SJCRH30 (cell line): ENCODE measurements at regions not wholly inside any gene's neighbourhood (a gene's known extent, or its start where the extent isn't known, plus 50 kb on each side); places are given as distances from the start of the nearest gene placed in this dataset.

Source experiments
- DNase-seq, 2 experiments: peaks; one replicate each; pipeline ENCODE4 v3.0.0-alpha.2; 2015 to 2020
- H3K27ac ChIP-seq: fragments of 250-450 bp; sonication (Bioruptor Pico); 2 replicates; pipeline ENCODE4 v1.5.1; 2020; ENCODE audit warnings: mild to moderate bottlenecking, moderate library complexity
- H3K27me3 ChIP-seq: fragments of 250-450 bp; sonication (Bioruptor Pico); 2 replicates; pipeline ENCODE4 v1.5.1; 2020; ENCODE audit warnings: mild to moderate bottlenecking, moderate library complexity
- H3K36me3 ChIP-seq: fragments of 250-450 bp; sonication (Bioruptor Pico); 2 replicates; pipeline ENCODE4 v1.5.1; 2020; ENCODE audit warnings: mild to moderate bottlenecking, moderate library complexity
- H3K4me1 ChIP-seq: fragments of 250-450 bp; sonication (Bioruptor Pico); 2 replicates; pipeline ENCODE4 v1.5.1; 2020; ENCODE audit warnings: mild to moderate bottlenecking, moderate library complexity
- H3K4me3 ChIP-seq: fragments of 250-450 bp; sonication (Bioruptor Pico); 2 replicates; pipeline ENCODE4 v1.5.1; 2020; ENCODE audit warnings: mild to moderate bottlenecking, moderate library complexity
- H3K9me3 ChIP-seq: fragments of 250-450 bp; sonication (Bioruptor Pico); replicated peaks from 2 replicates; pipeline ENCODE4 v1.5.1; 2020; ENCODE audit warnings: mild to moderate bottlenecking, moderate library complexity

DNA sequence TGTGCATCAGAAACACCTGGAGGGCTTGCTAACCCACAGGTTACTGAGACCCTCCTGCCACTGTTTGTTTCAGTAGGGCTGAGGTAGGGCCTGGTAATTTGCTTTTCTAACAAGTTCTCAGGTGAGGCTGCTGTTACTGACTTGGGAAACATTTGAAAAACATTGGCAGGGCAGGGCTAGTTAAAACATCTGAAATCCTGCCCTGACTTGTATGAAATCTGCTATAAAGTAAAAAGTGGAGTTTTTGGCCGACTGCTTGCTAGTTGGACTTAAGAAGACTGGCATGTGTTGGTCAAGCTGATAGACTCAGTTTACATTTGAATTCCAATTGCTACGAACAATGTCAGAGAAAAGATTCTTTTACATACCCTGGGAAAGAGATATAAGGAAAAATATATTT is 111.6 kb upstream of the DLX2 start:
- no peak overlapping the region for H3K4me3 ChIP-seq
- H3K4me1 ChIP-seq = no peaks in the 10 kb centered on the region

DNA sequence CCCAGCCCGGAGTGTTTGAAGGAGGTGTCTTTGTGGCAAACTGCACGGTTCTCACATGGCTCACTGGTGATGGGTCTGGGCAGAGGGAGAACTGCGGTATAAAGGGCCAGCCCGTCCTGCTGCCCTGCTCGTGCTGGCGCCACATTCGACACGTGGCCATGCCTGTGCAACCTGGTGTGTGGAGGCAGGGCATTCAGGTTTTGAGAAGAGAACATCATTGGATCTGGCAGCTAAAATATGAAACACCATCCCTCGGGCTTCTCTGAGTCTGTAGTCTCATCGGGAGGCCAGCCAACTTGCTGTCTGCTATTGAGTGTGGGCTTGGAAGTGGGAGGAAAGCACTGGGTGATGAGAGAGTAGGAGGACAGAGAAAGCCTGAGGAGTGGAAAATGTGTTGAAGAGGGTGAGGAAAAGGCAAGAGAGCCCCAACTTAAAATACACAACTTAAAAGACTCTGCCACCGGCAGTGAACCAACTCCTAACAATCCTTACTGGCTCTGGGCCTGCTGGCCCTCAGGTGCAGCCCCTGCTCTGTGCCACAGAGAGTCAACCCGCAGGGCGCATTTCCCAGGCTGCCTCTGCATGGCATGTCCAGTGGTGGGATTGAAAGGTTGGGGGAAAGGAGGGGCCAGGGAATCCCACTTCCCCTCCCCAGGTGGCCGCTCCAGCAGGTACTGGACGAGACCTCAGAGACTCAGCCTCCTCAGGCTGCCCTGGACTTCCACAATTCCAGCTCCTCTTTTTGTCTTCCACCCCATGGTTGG is 112.7 kb upstream of the DLX2 start:
- no peak for DNase-seq
- Histone ChIP-seq H3K4me3 (no peak overlapping the region), H3K27ac (no peak overlapping the region), H3K9me3 (no peaks in the 10 kb centered on the region), H3K36me3 (no peaks in the 10 kb centered on the region), H3K27me3 (no peaks in the 10 kb centered on the region; the same call in 1 of the 2 replicates), H3K4me1 (no peaks in the 10 kb centered on the region)

More for the DNA sequence above, 111.6 kb upstream of the DLX2 start:
- Histone ChIP-seq H3K36me3 (no peaks in the 10 kb centered on the region), H3K9me3 (no peaks in the 10 kb centered on the region), H3K27ac (no peak overlapping the region), H3K27me3 (no peaks in the 10 kb centered on the region; the same call in 1 of the 2 replicates)
- no peak for DNase-seq

DNA sequence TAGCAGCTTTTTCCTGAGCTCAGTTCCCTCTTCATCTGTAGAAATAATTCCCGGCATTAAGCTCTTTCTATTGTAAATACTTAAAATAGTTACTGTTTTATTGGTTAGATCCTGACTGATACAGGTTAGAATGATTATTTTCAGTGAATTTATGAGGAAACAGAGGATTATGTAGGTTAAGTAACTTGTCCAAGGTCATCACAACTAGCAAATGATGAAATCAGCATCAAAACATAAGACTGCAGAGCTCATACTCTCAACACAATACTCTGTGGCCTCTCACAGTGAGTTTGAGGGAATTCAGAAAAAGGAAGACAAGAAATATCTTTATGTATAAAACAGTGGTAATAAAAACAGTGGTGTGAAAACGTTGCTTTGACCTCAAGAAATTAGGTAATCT is 113.2 kb upstream of the DLX2 start:
- H3K27me3 ChIP-seq = no peaks in the 10 kb centered on the region; the same call in 1 of the 2 replicates
- no peaks in the 10 kb centered on the region for H3K36me3 ChIP-seq
- H3K9me3 ChIP-seq = no peaks in the 10 kb centered on the region
- H3K27ac ChIP-seq = no peak overlapping the region
- no peaks in the 10 kb centered on the region for H3K4me1 ChIP-seq
- H3K4me3 ChIP-seq = no peak overlapping the region
- no peak for DNase-seq

DNA sequence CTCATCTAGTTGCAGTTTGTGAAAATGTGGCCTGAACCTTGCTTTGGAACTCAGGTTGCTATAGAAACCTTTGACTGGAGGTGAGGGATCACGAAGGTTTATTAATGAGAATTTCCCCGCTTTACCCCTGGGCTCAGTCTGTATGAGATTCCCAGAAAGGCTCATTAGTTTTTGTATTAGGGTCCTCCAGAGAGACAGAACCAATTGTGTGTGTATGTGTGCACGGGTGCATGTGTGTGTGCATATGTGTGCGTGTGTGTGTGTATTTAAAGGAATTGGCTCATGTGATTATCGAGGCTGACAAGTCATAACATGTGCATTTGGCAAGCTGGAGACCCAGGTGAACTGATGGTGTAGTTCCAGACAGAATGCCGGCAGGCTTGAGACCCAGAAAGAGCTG is 113.8 kb upstream of the DLX2 start:
- H3K9me3 ChIP-seq = no peaks in the 10 kb centered on the region
- DNase-seq = no peak

DNA sequence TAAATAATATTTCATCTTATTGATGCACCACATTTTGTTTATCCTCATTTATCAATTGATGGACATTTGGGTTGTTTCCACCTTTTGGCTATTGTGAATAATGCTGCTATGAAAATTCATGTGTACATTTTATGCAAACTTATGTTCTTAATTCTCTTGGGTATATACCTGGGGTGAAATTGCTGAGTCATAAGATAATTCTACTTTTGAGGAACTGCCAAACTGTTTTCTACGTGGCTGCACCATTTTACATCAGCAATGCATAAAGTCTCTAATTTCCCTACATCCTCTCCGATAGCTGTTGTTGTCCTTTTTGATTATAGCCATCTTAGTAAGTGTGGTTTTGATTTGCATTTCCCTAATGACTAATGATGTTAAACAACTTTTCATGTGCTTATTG is 116.5 kb upstream of the DLX2 start:
- Histone ChIP-seq H3K9me3 (no peaks in the 10 kb centered on the region), H3K27ac (no peak overlapping the region), H3K4me3 (no peak overlapping the region), H3K36me3 (no peaks in the 10 kb centered on the region), H3K27me3 (no peaks in the 10 kb centered on the region; the same call in 1 of the 2 replicates), H3K4me1 (no peaks in the 10 kb centered on the region)
- no peak for DNase-seq

More for the DNA sequence above, 113.8 kb upstream of the DLX2 start:
- Histone ChIP-seq H3K4me3 (no peak overlapping the region), H3K27me3 (no peaks in the 10 kb centered on the region; the same call in 1 of the 2 replicates), H3K36me3 (no peaks in the 10 kb centered on the region), H3K27ac (no peak overlapping the region), H3K4me1 (no peaks in the 10 kb centered on the region)

DNA sequence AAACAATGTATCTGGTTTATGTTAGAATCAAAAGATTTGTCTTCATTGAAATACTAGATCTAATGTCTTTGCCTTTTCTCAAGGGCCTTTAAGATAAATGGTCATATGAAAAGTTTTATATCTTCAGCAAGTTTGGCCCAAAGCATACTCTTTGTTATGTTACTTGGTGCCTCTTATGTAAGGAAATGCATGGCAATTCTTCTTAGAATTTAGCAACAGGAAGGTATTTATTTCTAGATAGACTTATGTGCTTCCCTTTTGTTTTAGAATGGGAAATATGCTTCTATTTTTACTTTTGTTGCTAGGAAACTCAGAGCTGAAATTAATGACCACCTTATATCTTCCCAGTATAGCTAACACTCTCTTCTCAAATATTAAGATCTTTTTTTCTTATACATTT is 117.4 kb upstream of the DLX2 start:
- H3K36me3 ChIP-seq = no peaks in the 10 kb centered on the region
- H3K9me3 ChIP-seq = no peaks in the 10 kb centered on the region
- H3K4me3 ChIP-seq = no peak overlapping the region
- no peak for DNase-seq
- H3K27me3 ChIP-seq = no peaks in the 10 kb centered on the region; the same call in 1 of the 2 replicates
- no peaks in the 10 kb centered on the region for H3K4me1 ChIP-seq
- H3K27ac ChIP-seq = no peak overlapping the region

DNA sequence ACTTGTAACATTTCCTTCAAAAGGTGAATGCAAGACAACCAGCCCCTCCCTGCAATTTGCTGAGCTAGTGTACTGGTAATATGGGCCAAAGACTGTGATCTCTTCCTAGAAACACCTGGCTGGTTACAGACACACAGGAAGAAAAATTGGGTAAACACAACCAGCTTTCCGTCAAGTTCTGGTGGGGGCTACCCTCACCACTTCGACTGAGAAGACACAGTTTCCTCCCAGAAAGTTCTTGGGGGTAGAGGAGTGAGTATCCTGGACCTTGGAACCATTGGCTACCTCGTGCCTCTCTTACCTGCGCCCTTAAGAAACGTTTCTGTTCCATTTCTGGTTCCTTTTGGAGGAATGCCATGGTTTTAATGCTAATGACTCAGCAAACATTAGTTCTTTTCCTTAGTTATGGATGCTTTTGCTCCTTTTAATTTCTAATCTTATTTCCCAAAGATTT is 120.9 kb upstream of the DLX2 start:
- H3K9me3 ChIP-seq = no peaks in the 10 kb centered on the region

DNA sequence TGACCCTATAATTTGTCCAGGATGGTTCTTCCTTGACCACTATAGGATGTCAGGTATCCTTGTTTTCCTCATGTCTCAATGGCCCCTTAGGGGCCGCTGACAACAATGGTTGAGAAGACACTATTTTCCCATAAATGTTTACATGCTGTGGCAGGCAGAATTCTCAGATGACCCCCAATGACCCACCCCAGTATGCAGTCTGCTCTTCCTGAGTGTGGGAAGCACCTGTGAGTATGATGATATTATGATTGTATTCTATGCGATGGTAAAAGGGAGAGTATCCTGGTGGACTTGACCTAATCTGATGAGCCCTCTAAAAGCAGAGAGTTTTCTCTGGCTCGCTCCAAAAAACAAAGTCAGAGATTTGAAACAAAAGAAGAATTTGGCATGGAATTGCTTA is 123.1 kb upstream of the DLX2 start:
- Histone ChIP-seq H3K27ac (no peak overlapping the region), H3K27me3 (no peaks in the 10 kb centered on the region; the same call in 1 of the 2 replicates), H3K9me3 (no peaks in the 10 kb centered on the region), H3K4me3 (no peak overlapping the region), H3K4me1 (no peaks in the 10 kb centered on the region), H3K36me3 (no peaks in the 10 kb centered on the region)
- DNase-seq = no peak

More for the DNA sequence above, 120.9 kb upstream of the DLX2 start:
- H3K36me3 ChIP-seq = no peaks in the 10 kb centered on the region
- no peaks in the 10 kb centered on the region for H3K4me1 ChIP-seq
- H3K4me3 ChIP-seq = no peak overlapping the region
- H3K27ac ChIP-seq = no peak overlapping the region
- no peak for DNase-seq
- no peaks in the 10 kb centered on the region for H3K27me3 ChIP-seq

DNA sequence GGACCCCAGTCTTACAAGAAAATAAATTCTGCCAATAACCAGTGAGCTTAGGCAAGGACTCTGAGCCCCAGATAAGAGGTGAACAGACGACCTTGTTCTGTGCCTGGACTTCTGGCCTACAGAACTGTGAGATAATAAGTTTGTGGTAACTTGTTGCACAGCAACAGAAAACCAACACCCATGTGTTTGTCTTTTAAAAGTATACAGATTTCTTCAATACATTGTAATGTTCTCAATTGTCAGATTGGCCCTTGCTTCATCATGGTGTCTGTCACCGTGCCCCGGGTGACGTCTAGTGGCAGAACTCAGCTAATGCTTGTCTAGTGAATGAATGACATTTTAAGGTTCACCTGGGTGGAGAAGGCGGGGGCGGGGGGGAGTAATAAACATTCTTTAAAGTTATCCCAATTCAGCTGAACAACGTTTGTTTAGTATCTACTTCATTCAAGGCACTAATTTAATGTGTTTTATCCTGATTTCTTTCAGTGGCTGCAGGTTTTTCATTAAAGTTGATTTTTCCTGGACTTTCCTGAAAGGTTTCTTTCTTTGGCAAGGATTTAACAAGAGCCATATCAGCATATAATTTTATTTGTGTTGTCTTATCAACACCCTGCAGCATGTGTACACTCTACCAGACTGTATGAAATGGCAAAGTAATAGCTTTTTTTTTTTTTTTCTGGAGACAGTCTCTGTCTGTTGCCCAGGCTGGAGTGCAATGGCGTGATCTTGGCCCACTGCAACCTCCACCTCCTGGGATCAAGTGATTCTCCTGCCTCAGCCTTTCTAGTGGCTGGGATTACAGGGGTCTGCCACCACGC is 123.8 kb upstream of the DLX2 start:
- Histone ChIP-seq H3K4me1 (no peaks in the 10 kb centered on the region), H3K4me3 (no peak overlapping the region), H3K36me3 (no peaks in the 10 kb centered on the region), H3K27me3 (no peaks in the 10 kb centered on the region; the same call in 1 of the 2 replicates), H3K9me3 (no peaks in the 10 kb centered on the region), H3K27ac (no peak overlapping the region)
- DNase-seq = no peak

DNA sequence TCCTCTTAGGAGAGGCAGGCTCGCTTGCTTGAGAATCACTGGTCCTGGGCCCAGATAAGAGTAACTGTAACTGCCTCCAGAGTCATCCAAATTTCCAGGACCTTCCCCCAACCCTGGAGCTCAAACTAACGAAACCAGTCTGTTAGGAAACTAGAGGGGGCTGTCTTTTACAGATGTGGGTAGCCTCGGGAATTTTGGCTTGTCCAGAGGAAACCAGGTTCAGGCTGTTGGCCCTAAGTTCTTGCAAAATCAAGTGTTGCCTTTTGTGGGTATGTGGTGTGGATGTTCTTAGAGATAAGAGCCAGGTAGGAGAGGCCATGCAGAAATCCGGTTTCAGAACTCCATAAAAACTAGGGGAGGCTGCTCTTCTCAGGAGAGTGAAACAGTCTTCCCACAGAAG is 125.0 kb upstream of the DLX2 start:
- no peak for DNase-seq
- Histone ChIP-seq H3K9me3 (no peaks in the 10 kb centered on the region), H3K4me3 (no peak overlapping the region), H3K27ac (no peak overlapping the region), H3K27me3 (no peaks in the 10 kb centered on the region; the same call in 1 of the 2 replicates), H3K4me1 (no peaks in the 10 kb centered on the region), H3K36me3 (no peaks in the 10 kb centered on the region)

DNA sequence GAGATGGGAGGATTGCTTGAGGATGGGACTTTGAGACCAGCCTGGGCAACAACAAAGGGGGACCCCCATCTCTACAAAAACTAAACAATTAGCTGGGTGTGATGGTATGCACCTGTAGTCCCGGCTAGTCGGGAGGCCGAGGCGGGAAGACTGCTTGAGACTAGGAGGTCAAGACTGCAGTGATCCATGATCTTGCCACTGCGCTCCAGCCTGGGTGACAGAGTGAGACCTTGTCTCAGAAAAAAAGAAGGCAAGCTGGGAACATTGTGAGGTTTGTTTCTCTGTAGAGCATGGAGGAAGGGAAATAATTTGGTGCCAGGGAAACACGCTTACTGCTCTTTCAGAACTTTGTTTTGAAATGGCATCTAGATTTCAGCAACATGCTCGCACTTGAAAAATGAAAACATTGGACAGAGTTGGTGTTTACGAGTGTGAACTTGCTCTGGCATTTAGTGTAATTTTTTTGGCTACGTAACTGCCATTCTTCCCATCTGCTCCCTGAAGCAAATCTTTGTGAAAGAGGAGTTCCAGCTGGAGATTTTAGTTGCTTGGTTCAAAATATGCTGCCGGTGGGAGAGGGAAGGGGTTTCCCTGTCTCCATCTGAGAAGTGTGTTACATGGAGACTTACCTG is 125.6 kb upstream of the DLX2 start:
- no peaks in the 10 kb centered on the region; the same call in 1 of the 2 replicates for H3K27me3 ChIP-seq
- no peak overlapping the region for H3K4me3 ChIP-seq
- no peaks in the 10 kb centered on the region for H3K36me3 ChIP-seq
- H3K4me1 ChIP-seq = no peaks in the 10 kb centered on the region
- no peaks in the 10 kb centered on the region for H3K9me3 ChIP-seq
- no peak for DNase-seq
- no peak overlapping the region for H3K27ac ChIP-seq

DNA sequence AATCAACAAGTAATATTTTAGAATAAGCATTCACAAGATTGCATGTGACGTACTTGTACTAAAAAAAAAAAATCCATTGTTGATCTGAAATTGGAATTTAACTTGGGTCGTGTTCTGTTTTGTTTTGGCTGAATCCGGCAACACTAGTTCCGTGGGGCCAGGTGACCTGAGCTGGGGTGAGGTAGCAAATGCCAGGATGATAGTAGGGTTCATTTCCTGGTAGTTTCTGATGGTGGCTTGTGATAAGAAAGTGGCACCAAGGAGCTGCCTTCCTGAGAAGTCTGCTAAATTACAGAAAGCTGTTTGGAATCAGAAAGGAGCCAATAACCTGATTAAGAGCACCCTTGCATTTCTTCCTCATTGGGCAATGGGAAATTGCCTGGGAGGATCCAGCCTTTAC is 126.4 kb upstream of the DLX2 start:
- Histone ChIP-seq H3K27me3 (no peaks in the 10 kb centered on the region; the same call in 1 of the 2 replicates), H3K4me1 (no peaks in the 10 kb centered on the region), H3K9me3 (no peaks in the 10 kb centered on the region), H3K27ac (no peak overlapping the region), H3K36me3 (no peaks in the 10 kb centered on the region), H3K4me3 (no peak overlapping the region)
- DNase-seq = no peak

DNA sequence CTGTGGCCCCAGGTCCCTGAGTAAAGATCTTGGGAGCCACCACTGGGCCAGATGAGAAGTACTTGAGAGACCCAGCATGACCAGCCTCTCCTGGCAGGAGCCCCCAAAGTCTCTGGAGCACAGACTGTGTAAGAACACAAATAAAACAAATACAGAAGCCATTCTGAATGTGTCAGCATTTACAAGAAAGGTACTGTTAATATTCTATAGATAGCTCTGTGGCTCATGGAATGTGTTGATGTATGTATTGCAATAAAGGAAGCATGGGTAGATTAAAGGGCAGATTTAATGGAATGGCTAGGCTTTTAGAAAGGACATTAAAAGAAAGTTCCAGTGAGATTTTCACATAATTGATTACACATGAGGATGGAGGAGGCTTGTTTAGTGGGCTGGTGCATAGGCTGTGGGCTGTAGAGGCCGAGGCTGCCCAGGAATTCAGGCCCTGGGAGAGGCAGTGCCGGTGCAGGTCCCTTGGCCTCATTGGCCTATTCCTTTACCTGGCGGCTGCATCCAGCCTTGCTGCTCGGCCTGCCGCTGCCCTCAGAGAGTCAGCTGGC is 127.7 kb upstream of the DLX2 start:
- H3K36me3 ChIP-seq = no peaks in the 10 kb centered on the region
- no peak overlapping the region for H3K4me3 ChIP-seq
- no peaks in the 10 kb centered on the region for H3K9me3 ChIP-seq
- no peak overlapping the region for H3K27ac ChIP-seq
- no peak for DNase-seq
- H3K4me1 ChIP-seq = no peaks in the 10 kb centered on the region
- H3K27me3 ChIP-seq = no peaks in the 10 kb centered on the region; the same call in 1 of the 2 replicates

DNA sequence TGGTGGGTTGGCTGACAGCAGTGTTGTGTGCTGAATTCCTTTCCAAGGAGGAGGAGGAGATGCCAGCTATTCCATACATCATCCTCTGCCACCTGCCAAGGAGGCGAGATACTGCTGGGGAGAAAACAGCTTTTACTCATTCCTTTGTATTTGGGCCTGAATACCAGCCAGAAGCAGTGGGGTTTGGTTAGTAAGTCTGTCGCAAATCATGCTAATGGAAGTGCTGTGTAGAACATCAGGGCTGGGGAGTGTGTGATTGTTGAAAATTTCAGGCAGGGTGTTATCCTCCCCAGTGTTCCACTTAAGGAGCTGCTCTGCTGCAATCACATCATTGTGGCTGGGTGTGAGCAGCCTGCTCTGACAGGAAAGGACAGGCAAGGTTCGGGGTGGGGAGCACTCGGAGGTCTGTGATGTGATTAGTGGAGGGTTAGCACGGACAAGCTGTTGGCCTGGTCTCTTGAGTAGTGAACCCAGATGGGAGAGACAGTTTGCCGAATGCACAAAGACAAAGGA is 128.2 kb upstream of the DLX2 start:
- no peak for DNase-seq
- Histone ChIP-seq H3K27me3 (no peaks in the 10 kb centered on the region; the same call in 1 of the 2 replicates), H3K27ac (no peak overlapping the region), H3K4me1 (no peaks in the 10 kb centered on the region), H3K36me3 (no peaks in the 10 kb centered on the region), H3K9me3 (no peaks in the 10 kb centered on the region), H3K4me3 (no peak overlapping the region)
